ENCODE measurements at regions not wholly inside any gene's neighbourhood (a gene's known extent, or its start where the extent isn't known, plus 50 kb on each side); places are given as distances from the start of the nearest gene placed in this dataset.

GRCh38 chr2:198368089-198368488 lies 563.7 kb downstream of the PLCL1 start:
- no peak for TF ChIP-seq CTCF (IDR thresholded peaks at IDR 0.05)
- no peak overlapping the region for H3K4me3 Mint-ChIP-seq
- no peak for DNase-seq
- ChIA-PET CTCF (no interaction called here), POLR2A (no interaction called here)
- intact Hi-C loops (cut with micrococcal nuclease): no loop called here
- no peak for ATAC-seq
- no peaks in the 10 kb centered on the region for H3K9me3 Mint-ChIP-seq
- peaks cover 7% of the 10 kb centered on the region for H3K4me1 Mint-ChIP-seq (ENCODE audit: low read depth)
- H3K27me3 Mint-ChIP-seq: peaks cover 18% of the 10 kb centered on the region
- H3K27ac Mint-ChIP-seq: no peak overlapping the region
- H3K36me3 Mint-ChIP-seq (ENCODE audit: low read depth): no peaks in the 10 kb centered on the region

GRCh38 chr2:198362740-198363139 lies 558.3 kb downstream of the PLCL1 start:
- Mint-ChIP-seq H3K9me3 (no peaks in the 10 kb centered on the region), H3K27ac (no peak overlapping the region), H3K27me3 (peaks cover 21% of the 10 kb centered on the region), H3K4me3 (no peak overlapping the region), H3K36me3 (ENCODE audit: low read depth) (no peaks in the 10 kb centered on the region), H3K4me1 (ENCODE audit: low read depth) (no peaks in the 10 kb centered on the region)
- ATAC-seq: no peak
- intact Hi-C loops (cut with micrococcal nuclease): no loop called here
- POLR2A ChIA-PET: no interaction called here
- CTCF ChIA-PET: interaction anchor here (1.0 kb wide), 1 partner anchor 8 kb away, joined by 3 read pairs; no protein-coding TSS in a partner anchor
- DNase-seq: no peak
- no peak for TF ChIP-seq CTCF (IDR thresholded peaks at IDR 0.05)

GRCh38 chr2:198359308-198359707 lies 554.9 kb downstream of the PLCL1 start:
- Mint-ChIP-seq H3K27ac (no peak overlapping the region), H3K4me3 (no peak overlapping the region), H3K36me3 (ENCODE audit: low read depth) (no peaks in the 10 kb centered on the region), H3K4me1 (ENCODE audit: low read depth) (no peaks in the 10 kb centered on the region), H3K9me3 (no peaks in the 10 kb centered on the region), H3K27me3 (peaks cover 22% of the 10 kb centered on the region)
- intact Hi-C loops (cut with micrococcal nuclease): no loop called here
- DNase-seq (no peak), ATAC-seq (no peak)
- CTCF ChIA-PET: no interaction called here
- no peak for TF ChIP-seq CTCF (IDR thresholded peaks at IDR 0.05)
- POLR2A ChIA-PET: no interaction called here

GRCh38 chr2:198356157-198356556 lies 551.8 kb downstream of the PLCL1 start:
- Mint-ChIP-seq H3K4me3 (no peak overlapping the region), H3K4me1 (ENCODE audit: low read depth) (no peaks in the 10 kb centered on the region), H3K9me3 (no peaks in the 10 kb centered on the region), H3K27me3 (peaks cover 25% of the 10 kb centered on the region), H3K27ac (no peak overlapping the region), H3K36me3 (ENCODE audit: low read depth) (no peaks in the 10 kb centered on the region)
- intact Hi-C loops (cut with micrococcal nuclease): no loop called here
- DNase-seq (no peak), ATAC-seq (no peak)
- POLR2A ChIA-PET: no interaction called here
- CTCF ChIA-PET: no interaction called here
- no peak for TF ChIP-seq CTCF (IDR thresholded peaks at IDR 0.05)

- Mint-ChIP-seq H3K27me3 (peaks cover 20% of the 10 kb centered on the region), H3K4me1 (ENCODE audit: low read depth) (no peaks in the 10 kb centered on the region), H3K4me3 (no peak overlapping the region), H3K36me3 (ENCODE audit: low read depth) (no peaks in the 10 kb centered on the region), H3K27ac (no peak overlapping the region), H3K9me3 (no peaks in the 10 kb centered on the region)
- intact Hi-C loops (cut with micrococcal nuclease): no loop called here
- ATAC-seq (no peak), DNase-seq (no peak)
- TF ChIP-seq CTCF (IDR thresholded peaks at IDR 0.05): no peak
- POLR2A ChIA-PET: no interaction called here
- CTCF ChIA-PET: no interaction called here
Measured at GRCh38 chr2:198351647-198352046, 547.3 kb downstream of the PLCL1 start.

Measured in activated CD8-positive, alpha-beta T cell treated with anti-CD3 and anti-CD28 coated beads for 36 hours (primary cell).